Right renal pelvis (tissue), 4 donors: ENCODE measurements at regions not wholly inside any gene's neighbourhood (a gene's known extent, or its start where the extent isn't known, plus 50 kb on each side); places are given as distances from the start of the nearest gene placed in this dataset.

Experiments
- DNase-seq, 4 donors: peaks; one replicate each; pipeline ENCODE4 v3.0.0-alpha.2; 2013; ENCODE audit warnings: low read depth in 4 of 4, low spot score in 3 of 4, missing footprints in 1 of 4

DNA sequence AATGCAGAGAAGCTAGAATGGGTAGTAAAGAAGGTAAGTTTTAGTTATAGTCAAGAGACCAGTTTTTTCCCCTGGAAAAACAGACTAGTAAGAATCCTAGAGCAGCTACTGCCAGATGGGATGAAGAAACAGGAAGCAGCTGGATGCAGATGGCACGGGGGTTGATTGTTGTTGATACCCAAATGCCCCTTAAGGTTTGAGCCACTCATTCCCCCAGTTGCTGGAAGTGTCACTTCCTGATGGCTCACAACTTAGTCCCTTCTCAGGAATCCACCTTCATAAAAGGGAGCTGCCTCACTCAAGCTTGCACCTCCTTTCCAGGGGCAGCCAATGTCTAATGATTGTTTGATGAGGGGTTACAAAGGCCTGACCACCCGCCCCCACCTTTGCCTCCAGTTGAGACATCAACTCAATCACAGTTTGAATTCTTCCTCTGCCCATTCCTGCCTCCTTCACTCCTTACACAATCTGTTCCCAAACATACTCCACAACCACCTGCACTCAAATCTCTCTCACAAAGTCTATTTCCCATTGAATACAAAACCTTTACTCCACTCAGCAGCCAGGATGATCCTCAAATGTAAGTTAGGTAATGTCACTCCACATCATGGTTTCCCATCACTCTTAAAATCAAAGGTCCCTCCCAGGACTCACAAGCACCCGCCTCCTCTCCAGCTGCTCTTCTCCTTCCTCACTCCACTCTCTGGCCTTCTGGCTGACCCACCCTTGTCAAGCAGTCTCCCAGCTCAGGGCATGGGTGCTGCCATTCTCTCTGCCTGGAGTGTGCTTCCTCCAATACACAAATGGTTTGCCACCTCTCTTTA, 450.1 kb upstream of the THBS1 start:
- no peak for DNase-seq

DNA sequence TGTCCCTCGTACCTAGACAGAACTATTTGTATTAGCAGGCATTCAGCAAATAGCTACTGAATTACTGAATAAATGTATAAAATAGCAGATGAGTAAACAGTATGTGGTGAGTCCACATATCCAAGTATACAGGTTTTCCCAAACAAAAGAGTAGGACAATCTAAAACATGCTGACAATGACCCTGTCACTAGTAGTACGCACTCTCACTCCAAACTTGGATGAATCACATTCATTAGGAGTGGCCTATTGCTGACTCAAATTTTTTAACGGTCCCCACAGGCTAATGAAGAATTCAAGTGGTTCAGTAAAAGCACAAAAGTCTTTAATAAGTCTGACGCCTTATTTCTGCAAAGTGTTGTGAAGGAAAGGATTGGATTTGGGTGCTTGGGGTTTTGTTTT, 449.3 kb upstream of the THBS1 start:
- no peak for DNase-seq

DNA sequence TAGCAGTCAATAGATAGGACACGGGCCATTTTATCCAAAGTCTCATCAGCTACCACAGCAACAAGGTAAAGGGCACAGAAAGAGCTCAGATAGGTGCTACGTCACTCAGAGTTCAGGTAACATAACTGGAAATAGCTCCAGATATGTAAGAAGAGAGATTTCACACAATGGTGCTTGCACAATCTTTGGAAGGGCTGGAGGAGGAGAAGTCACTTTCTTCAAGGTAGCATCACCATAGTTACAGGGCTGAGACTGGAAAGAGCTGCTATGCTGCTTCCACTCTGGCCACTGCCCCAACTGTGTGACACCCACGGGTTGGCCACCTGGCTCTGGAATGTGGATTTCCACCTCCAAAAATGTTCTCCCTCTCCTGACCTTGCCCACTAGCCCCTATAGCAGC, 448.8 kb upstream of the THBS1 start:
- DNase-seq, result no peak

DNA sequence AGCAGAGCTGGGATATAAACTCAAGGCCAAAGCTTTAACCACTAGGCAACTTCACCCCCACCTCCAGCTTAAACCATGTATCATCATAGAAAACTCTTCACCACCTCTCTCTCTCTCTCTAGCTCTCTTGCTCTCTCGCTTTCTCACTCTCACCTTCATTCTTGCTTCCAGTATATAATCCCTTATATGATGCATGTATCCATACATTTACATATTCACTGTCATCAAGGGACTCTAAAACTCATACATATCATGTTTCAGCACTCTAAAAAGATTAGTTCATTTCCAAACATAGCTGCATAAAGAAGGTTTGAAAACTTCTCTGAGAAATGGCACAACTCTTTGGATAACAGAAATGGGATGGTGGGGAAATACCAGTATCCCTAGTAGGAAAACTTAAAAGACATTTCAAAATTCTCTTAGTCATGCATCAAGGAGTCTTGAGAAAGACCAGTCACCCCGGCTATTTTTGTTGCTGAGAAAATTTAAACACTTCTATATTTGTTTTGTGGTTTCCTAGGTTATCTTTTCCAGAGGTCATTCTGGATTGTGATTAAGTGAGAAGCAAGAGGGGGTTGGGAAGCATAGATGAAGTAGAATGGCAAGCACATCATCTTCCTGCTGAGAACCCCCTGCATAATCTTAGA, 447.8 kb upstream of the THBS1 start:
- no peak for DNase-seq

DNA sequence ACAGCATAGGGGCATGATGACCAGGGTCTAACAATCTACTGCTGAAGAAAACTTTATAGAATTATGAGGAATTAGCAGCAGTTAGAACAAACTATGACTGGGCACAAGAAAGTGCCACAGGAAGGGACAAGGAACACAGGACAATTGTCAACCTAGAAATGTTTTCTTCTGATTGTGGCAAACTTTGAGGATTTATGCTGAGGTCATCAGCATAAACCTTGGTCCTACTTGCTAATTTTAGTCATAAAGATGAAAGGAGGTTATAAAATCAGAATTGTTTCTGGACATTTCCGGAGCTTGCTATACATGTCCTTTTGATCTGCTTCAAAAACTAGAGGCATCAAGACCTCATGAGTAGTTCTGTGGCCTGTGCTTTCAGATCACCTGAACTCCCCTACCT, 446.6 kb upstream of the THBS1 start:
- DNase-seq, result no peak

DNA sequence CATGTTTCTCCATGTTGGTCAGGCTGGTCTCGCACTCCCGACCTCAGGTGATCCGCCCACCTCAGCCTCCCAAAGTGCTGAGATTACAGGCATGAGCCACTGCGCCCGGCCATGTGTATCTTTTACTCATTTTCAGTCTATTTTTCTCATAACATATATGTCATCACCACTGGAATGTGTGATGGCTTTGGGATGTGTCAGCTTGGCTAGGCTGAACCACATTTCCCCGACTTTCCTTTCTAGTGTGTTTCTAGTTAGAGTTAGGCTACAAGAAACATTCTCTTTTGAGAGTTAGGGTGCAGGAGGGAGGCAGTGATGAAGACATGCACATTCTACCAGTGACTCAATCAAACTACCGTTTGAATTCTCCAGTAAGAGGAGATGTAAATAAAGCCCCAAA, 444.9 kb upstream of the THBS1 start:
- no peak for DNase-seq

DNA sequence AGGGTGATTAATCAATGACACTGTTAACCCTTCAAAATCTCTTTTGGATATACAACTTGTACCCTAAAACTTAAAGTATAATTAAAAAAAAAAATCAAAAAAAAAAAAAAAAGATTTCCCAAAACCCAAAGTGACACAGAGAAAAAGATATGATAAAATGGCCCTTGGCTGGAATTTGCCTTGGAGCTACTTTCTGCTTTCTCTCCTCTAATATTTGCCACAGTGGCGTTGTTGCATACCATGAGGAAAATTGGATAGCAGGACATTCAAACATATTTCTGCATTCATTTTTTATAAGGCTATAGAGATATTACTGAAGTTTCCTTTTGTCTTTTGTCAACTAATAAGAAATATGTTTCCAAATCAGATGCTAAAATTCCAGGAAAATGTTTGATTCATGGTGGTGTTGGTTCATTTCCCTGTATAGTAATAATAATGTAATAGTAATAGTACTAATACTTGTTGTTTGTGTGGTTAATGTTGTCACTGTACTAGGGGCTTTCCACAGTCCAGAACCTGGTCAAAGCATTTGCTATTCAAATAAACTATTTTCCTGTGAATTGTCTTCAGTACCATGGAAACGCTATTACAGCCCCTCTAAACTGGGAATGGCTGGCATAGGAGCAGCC, 441.3 kb upstream of the THBS1 start:
- DNase-seq, result no peak

DNA sequence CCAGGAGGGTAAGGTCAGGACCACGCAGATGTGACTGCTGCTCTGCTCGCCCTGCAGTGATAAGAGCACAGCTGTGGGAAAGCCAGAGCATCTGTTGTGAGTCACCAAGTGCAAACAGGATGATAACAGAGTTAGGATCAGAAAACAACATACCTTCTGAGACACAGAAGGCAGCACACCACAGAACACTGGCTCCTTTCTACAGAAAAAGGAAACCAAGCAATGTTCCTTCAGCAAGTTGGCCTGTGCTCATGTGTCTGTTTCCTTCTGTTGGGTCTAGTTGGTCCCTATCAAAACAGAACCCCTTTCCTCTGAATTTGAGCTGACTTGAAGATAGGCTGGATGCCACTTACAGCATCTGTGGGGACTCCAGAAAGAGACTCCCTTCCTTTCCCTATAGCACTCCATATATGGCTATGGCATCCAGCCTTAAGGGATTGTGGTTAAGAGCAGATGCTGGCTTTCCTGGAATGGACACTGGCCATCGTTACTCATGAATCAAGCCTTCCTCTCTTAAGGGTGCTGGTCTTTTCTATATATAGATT, 440.7 kb upstream of the THBS1 start:
- DNase-seq, result no peak

DNA sequence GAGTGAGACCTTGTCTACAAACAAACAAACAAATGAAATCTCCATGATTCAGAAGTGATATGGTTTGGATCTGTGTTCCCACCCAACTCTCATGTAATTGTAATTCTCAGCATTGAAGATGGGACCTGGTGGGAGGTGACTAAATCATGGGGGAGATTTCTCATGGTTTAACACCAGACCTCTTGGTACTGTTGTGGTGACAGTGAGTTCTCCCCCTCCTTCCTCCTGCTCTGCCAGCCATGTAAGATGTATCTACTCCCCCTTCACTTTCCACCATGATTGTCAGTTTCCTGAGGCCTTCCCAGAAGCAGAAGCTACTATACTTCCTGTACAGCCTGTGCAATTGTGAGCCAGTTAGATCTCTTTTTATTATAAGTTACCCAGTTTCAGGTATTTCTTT, 438.4 kb upstream of the THBS1 start:
- DNase-seq, result no peak

DNA sequence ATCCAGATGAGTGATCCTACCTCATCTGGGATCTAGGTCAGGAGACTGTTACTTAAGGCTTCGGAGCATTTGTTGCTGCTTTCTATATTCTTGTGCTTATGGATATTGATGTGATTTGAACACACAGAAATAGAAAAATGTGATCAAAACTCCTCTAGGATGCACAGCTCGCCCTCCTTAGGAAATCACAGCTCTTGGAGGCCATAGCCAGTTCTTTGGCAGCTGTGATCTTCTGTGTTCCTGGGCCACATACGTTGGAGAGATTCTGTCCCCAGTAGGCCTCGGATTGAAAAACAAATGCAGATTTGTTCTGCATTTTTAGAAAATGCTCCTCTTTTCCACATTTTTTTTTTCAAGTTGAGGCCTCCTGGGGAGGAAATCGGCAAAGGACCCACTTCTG, 437.4 kb upstream of the THBS1 start:
- no peak for DNase-seq

DNA sequence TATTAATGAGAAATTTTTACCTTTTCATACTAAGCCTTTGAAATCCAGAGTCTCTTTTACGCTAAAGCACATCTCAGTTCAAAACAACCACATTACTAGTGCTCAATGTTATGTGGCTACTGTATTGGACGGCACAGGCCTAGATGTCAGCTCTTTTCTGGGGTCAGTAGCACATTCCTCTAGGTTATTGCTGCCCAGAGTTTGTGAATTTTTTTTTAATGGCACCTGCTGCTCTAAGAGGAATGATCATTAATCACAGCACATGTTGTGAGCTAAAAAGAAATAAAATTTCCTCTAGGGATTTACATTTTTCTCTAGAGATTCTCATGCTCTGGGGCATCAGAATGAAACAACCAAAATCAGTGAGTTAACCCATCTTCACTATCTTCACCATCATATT, 436.8 kb upstream of the THBS1 start:
- DNase-seq, result no peak

DNA sequence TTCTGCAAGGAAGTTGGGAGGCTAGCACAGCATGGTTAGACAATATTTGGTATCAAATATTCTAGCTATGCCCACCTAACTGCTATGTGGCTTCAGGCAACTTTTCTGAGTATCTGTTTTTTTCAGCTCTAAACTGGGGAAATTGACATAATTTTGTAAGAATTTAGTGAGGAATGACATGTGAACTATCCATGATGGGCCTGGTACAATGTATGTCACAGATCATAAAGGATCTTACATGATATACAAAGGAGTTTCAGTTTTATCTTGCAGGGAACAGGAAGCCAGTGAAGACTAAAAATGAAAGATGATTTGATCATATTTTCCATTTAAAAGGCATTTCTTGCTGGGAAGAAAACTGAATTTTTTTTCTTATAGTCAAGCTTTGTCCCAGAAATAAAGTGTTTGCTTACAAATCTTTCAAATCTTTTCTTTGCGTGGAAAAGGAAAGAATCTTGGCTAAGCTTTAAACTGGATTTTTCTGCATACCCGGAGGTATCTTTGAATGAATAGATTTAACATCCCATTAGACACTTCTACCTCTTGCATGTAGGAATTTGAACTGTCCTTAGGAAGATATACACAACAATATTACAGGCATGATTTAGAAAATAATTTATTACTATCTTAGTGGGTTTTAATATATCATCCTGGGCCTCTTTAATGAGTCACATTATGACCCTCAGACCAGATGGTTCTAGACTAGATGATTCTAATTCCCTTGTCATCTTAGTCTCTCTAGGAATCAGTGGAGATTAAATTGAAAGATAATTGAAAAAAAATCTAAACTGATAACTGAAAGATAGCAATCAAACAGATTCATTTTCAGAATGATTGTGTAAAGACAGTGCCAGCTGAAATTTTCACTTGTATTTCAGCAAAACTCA, 436.0 kb upstream of the THBS1 start:
- no peak for DNase-seq

DNA sequence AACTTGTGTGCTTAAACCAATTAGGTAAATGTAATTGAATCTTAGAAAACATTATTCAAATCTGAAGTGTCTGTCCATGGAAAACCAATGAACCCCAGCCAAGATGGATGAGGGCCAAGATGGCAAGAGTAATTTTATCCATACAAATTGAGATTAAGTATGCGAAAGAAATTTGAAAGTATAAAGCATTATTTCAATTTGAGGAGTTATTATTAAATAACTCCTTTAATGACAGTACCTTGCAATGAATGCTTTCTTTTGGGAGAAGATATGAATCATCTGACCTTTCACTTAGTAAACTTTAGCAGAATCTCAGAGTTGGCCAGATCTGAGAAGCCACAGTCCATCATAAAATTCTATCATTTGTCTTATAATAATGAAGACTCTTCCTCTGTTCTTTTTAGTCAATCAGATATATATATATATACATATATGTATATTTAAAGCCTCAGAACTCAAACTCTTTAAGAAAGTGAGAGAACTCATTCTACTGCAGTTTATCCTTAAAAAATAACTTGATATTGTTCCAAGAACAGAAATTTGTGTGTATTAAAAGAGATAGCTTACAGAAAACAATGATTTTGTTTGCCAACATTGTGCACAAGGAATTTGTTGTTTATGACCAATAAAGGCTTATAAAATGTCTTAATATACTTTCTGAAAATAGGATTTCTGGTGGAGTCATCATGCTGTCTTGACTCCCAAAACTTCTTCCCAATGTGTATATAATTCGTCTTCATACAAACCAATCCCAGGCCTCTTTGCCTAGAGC, 434.8 kb upstream of the THBS1 start:
- DNase-seq, result no peak

DNA sequence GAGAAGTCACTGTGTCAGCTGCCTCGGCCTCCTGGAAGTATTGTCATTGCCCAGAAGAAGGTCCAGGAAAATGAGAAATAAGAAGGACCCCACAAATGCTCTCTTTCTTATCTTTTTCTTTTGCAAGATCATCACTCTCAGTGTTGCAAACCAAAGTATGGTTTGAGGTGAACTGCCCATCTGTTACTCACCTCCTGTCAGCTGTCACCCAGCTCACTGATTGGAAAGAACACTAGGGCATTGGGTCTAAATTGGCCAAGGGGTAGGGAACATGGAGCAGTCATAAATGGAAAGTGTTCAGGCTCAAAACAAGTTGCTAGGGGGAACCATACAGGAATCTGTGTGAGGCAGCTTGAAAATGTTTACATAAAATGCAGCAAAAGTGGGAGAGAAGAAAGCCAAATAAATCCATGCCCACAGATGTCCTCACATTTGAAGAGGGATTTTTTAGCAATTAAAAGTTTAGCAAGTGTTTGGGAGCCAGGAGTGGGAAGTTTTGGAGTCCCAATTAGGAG, 431.2 kb upstream of the THBS1 start:
- no peak for DNase-seq

DNA sequence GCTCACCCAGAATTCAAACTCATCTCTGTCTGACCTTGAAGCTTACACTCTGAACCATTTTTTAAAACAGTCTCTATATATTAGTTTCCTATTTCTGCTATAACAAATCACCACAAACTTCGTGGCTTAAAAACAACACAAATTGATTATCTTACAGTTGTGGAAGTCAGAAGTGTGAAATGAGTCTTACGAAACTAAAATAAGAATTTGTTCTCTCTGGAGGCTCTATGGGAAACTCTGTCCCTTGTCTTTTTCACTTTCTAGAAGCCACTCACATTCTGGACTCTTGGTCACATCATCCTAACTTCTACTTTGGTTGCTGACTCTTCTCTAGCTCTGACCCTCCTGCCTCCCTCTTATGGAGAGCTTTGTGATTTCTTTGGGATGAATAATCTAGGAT, 429.3 kb upstream of the THBS1 start:
- no peak for DNase-seq

DNA sequence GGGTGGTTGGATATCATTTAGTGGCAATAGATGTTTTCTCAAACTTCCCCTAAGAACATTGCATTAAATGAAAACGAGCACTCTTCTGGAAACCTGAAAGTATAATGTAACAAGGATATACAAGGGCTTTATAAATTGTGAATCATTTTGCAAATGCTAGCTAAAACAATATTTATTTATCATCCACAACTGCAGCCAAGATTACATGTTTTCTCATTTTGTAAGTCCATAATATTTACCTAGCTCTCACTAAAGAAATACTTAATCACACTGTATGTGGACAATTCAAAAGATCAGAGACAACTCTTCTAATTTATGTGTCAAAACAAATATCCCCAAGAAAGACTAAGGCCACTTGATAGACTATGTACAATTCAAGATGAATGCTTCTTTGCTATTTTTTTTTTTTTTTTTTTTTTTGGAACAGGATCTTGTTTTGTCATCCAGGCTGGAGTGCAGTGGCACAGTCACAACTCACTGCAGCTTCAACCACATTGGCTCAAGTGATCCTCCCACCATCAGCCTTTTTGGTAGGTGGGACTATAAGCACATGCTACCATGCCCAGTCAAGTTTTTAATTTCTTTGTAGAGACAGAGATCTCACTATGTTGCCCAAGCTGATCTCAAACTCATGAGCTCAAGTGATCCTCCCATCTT, 427.7 kb upstream of the THBS1 start:
- DNase-seq, result no peak

DNA sequence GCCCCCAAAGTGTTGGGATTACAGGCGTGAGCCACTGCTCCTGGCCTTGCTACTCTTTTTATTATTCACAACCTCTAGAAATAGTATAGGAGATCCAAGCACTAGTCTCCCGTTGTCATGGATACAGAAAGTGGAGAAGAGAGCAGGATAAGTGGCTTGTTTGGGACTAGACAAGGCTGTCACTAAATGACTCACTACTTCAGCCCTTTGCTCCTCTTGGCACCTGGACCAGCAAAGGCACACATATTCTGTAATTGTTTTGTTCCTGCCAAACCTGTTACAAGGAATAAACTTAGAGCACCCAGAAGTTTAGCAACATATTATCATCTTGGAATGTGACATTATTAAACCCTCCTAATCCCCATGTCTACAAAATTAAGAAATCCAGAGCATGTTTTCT, 427.2 kb upstream of the THBS1 start:
- no peak for DNase-seq

DNA sequence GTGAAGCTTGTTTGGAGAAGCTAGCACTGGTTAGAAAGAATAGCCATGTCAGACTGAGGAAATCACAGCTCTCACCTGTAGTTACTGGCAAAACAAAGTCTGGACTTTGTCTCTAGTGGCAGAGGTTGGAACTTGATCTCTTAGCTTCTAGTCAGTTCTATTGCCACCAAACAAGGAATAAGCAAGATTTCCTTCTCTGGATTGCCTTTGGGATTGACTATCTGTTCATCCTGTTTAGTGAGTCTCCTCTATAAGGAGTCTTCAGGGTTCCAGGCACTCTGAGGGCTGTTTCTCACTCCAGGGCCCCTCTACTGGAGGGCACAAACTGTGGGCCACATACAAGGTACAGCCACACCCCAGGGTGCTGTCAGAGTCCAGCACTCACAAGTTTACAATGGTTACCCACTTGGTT, 426.6 kb upstream of the THBS1 start:
- no peak for DNase-seq

DNA sequence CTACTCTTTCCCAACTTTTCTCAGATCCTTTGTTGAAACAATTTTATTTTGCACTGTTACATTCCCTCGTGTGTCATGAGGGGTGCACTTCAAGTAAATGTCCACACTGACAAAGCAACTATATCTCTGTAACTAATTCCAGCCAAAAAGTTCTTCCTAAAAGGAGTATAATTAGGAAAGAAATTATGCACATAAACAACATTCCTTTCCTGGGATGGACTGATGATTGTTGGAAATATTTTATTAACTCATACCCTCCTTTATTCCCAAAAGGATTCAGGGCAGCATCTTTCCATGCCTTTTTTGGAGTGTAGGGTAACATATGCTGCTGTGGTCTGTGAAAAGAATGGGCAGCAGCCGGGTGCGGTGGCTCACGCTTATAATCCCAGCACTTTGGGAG, 426.1 kb upstream of the THBS1 start:
- DNase-seq, result no peak
